PFSK-1 (cell line): ENCODE measurements at regions not wholly inside any gene's neighbourhood (a gene's known extent, or its start where the extent isn't known, plus 50 kb on each side); places are given as distances from the start of the nearest gene placed in this dataset.

Experiments
- FOXP2 ChIP-seq: optimal IDR thresholded peaks from 2 replicates; pipeline ENCODE3; 2011; ENCODE audit warnings: borderline replicate concordance, control low read depth, inconsistent platforms; ENCODE audit not compliant: insufficient read depth; ENCODE audit errors: extremely low read length, extremely low read depth
- POLR2AphosphoS5 ChIP-seq: IDR thresholded peaks from 2 replicates; pipeline ENCODE4 v1.6.1; 2012; ENCODE audit warnings: low read depth, mild to moderate bottlenecking, control low read depth, low read length, moderate library complexity
- SIN3A ChIP-seq: IDR thresholded peaks from 2 replicates; pipeline ENCODE4 v1.6.1; 2012; ENCODE audit warnings: mild to moderate bottlenecking, low read length, moderate library complexity, borderline replicate concordance; ENCODE audit not compliant: insufficient read depth
- TAF1 ChIP-seq: IDR thresholded peaks from 2 replicates; pipeline ENCODE4 v1.6.1; 2012; ENCODE audit warnings: low read length, control low read depth, borderline replicate concordance; ENCODE audit not compliant: insufficient read depth
- TF ChIP-seq, protein P1 (sequence below), 2 experiments: IDR thresholded peaks; 2 replicates each; pipeline versions ENCODE4 v1.6.1 to v1.8.0; 2011 to 2012; ENCODE audit warnings: low read depth in 2 of 2, low read length in 2 of 2, control low read depth in 1 of 2, inconsistent platforms in 1 of 2, mild to moderate bottlenecking in 1 of 2, moderate library complexity in 1 of 2; ENCODE audit not compliant: insufficient read depth in 1 of 2

DNA sequence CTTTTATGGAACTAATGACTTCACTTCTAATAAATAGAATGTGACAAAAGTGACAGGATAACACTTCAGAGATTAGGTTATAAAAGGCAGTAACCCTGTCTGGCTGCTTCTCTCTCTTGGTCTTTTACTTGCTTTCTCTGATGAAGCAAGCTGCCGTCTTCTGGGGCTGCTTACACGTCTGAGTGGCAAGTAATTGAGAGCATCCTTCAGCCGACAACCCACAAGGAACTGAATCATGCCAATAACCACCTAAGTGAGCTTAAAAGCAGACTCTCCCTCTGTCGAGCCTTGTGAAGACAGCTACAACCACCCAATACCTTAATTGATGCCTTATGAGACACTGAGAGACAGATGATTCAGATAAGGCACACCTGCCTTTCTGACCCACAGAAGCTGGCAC lies 1091.2 kb downstream of the SLITRK1 start:
- no peak for TF ChIP-seq SIN3A
- no peak for TF ChIP-seq TAF1
- TF ChIP-seq POLR2AphosphoS5: no peak
- TF ChIP-seq, protein P1, sequence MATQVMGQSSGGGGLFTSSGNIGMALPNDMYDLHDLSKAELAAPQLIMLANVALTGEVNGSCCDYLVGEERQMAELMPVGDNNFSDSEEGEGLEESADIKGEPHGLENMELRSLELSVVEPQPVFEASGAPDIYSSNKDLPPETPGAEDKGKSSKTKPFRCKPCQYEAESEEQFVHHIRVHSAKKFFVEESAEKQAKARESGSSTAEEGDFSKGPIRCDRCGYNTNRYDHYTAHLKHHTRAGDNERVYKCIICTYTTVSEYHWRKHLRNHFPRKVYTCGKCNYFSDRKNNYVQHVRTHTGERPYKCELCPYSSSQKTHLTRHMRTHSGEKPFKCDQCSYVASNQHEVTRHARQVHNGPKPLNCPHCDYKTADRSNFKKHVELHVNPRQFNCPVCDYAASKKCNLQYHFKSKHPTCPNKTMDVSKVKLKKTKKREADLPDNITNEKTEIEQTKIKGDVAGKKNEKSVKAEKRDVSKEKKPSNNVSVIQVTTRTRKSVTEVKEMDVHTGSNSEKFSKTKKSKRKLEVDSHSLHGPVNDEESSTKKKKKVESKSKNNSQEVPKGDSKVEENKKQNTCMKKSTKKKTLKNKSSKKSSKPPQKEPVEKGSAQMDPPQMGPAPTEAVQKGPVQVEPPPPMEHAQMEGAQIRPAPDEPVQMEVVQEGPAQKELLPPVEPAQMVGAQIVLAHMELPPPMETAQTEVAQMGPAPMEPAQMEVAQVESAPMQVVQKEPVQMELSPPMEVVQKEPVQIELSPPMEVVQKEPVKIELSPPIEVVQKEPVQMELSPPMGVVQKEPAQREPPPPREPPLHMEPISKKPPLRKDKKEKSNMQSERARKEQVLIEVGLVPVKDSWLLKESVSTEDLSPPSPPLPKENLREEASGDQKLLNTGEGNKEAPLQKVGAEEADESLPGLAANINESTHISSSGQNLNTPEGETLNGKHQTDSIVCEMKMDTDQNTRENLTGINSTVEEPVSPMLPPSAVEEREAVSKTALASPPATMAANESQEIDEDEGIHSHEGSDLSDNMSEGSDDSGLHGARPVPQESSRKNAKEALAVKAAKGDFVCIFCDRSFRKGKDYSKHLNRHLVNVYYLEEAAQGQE (IDR thresholded peaks at IDR 0.05; ENCODE audit: insufficient read depth in 1 of 2, low read depth in 2 of 2, low read length in 2 of 2): no peak
- no peak for TF ChIP-seq FOXP2

DNA sequence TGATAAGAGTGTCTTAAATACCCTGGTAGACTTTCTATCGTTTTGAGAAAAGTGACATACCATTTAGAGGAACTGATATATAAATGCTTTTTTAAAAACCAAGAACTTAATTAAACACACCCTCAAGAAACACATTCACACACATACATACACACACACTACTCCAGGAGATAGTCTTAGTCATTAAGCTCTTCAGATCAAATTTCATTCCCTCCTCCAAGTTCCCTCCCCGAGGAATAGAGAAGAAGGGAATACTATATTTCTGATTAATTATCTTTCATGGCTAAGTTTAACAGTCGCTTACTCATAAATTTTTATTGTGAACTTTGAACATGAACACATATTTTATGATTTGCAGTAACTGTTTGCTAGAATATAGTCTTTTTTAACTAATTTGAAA lies 1109.5 kb downstream of the SLITRK1 start:
- TF ChIP-seq FOXP2: no peak
- TF ChIP-seq POLR2AphosphoS5: no peak
- TF ChIP-seq, protein P1 (IDR thresholded peaks at IDR 0.05; ENCODE audit: insufficient read depth in 1 of 2, low read depth in 2 of 2, low read length in 2 of 2): no peak
- no peak for TF ChIP-seq SIN3A
- no peak for TF ChIP-seq TAF1

DNA sequence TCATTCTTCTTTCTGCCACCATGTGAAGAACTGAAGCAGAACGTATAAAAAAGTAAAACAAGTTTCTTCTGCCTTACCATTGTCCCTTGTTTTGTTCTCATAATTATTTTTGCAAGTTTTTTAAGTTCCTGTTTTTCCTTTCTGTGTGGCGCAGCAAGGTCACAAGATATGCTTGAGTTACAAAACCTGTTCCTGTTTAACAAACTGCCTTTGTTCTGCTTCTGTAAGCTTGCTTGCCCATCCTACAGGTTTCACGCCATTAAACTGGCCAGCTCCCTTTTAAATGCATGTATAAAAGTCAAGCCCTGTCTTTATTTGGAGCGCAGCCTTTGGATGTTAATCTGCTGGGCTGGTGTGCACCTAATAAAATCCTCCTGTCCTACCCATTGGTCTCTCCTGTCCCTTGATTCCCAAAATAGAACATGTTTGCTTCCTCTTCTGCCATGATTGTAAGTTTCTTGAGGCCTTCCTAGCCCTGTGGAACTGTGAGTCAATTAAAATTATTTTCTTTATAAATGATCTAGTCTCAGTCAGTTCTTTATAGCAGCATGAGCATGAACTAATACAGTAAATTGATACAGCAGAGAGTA lies 1115.4 kb downstream of the SLITRK1 start:
- TF ChIP-seq, protein P1 (IDR thresholded peaks at IDR 0.05; ENCODE audit: insufficient read depth in 1 of 2, low read depth in 2 of 2, low read length in 2 of 2): no peak
- TF ChIP-seq FOXP2 (no peak), SIN3A (no peak), TAF1 (no peak), POLR2AphosphoS5 (no peak)

DNA sequence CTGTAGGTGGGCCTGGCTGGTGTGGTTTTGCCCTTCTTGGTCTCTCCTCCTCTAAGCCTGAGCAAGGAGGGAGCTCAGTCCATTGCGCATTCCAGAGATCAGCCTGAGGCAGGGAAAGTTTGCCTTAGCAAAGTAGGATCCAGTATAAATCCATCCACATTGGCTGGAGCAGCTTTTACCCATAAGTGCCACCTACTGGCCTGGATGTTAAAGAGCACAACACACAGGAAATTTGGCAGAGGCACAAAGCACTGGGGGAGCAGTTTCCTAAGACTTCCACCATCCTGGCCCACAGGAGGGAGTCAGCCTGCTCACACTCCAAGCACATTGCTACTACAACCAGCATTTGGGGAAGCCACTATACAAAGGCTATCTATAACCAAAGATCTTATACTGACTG lies 1124.2 kb downstream of the SLITRK1 start:
- TF ChIP-seq TAF1: no peak
- TF ChIP-seq POLR2AphosphoS5: no peak
- TF ChIP-seq, protein P1 (IDR thresholded peaks at IDR 0.05; ENCODE audit: insufficient read depth in 1 of 2, low read depth in 2 of 2, low read length in 2 of 2): no peak
- no peak for TF ChIP-seq SIN3A

DNA sequence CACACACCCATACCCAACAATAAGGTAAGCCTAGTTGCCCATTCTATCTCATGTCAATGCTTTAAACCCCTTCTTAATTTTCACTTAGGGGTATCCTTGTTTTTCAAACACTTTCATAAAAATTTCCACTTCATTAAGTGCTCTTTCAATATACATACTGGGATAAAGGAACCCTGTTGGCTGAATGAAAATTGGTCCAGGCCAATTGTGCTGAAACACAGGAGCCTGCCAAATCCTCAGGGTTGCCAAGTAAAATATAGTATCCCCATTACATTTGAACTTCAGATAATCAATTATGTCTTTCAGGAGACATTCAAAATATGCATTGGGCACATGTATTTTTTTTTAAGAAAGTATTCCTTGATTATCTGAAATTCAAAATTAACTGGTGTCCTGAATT lies 1131.1 kb downstream of the SLITRK1 start:
- TF ChIP-seq SIN3A (no peak), POLR2AphosphoS5 (no peak), TAF1 (no peak), FOXP2 (no peak)
- TF ChIP-seq, protein P1 (IDR thresholded peaks at IDR 0.05; ENCODE audit: insufficient read depth in 1 of 2, low read depth in 2 of 2, low read length in 2 of 2): no peak
